Ishikawa (cell line): ENCODE measurements at regions not wholly inside any gene's neighbourhood (a gene's known extent, or its start where the extent isn't known, plus 50 kb on each side); places are given as distances from the start of the nearest gene placed in this dataset.

Source experiments
- CEBPB ChIP-seq: IDR thresholded peaks from 2 replicates; pipeline ENCODE4 v1.6.1; 2012
- CREB1 ChIP-seq: IDR thresholded peaks from 2 replicates; pipeline ENCODE4 v1.6.1; 2012; ENCODE audit warnings: low read depth
- EGR1 ChIP-seq: IDR thresholded peaks from 2 replicates; pipeline ENCODE4 v1.6.1; 2012
- EP300 ChIP-seq: IDR thresholded peaks from 2 replicates; pipeline ENCODE4 v1.6.1; 2012; ENCODE audit warnings: borderline replicate concordance
- FOXM1 ChIP-seq: IDR thresholded peaks from 2 replicates; pipeline ENCODE4 v1.6.1; 2012; ENCODE audit warnings: low read depth, borderline replicate concordance
- MAX ChIP-seq: IDR thresholded peaks from 2 replicates; pipeline ENCODE4 v1.6.1; 2012
- NFIC ChIP-seq: IDR thresholded peaks from 2 replicates; pipeline ENCODE4 v1.6.1; 2012
- RAD21 ChIP-seq: IDR thresholded peaks from 2 replicates; pipeline ENCODE4 v1.6.1; 2012; ENCODE audit warnings: low read depth
- REST ChIP-seq: IDR thresholded peaks from 2 replicates; pipeline ENCODE4 v1.6.1; 2012; ENCODE audit warnings: low read depth, mild to moderate bottlenecking
- TAF1 ChIP-seq: IDR thresholded peaks from 2 replicates; pipeline ENCODE4 v1.6.1; 2012; ENCODE audit warnings: low read depth, mild to moderate bottlenecking
- TCF12 ChIP-seq: IDR thresholded peaks from 2 replicates; pipeline ENCODE4 v1.6.1; 2012; ENCODE audit warnings: low read depth
- TEAD4 ChIP-seq: IDR thresholded peaks from 2 replicates; pipeline ENCODE4 v1.6.1; 2012
- USF1 ChIP-seq: IDR thresholded peaks from 2 replicates; pipeline ENCODE4 v1.6.1; 2012
- YY1 ChIP-seq: IDR thresholded peaks from 2 replicates; pipeline ENCODE4 v1.6.1; 2012; ENCODE audit warnings: low read depth
- ZBTB7A ChIP-seq: IDR thresholded peaks from 2 replicates; pipeline ENCODE4 v1.6.1; 2012; ENCODE audit warnings: low read depth

- TF ChIP-seq EGR1 (no peak), TAF1 (no peak), CEBPB (no peak), NFIC (no peak), TCF12 (no peak), TEAD4 (no peak), FOXM1 (no peak), RAD21 (no peak), USF1 (no peak), CREB1 (no peak), MAX (no peak), YY1 (no peak), EP300 (no peak), REST (no peak), ZBTB7A (no peak)
Observed at GRCh38 chr5:53302529-53302928, 177.9 kb upstream of the FST start.

- no peak for TF ChIP-seq TCF12
- TF ChIP-seq EP300: no peak
- TF ChIP-seq CEBPB: no peak
- TF ChIP-seq NFIC: no peak
- TF ChIP-seq YY1: no peak
- no peak for TF ChIP-seq CREB1
Observed at GRCh38 chr5:53303105-53303504, 177.3 kb upstream of the FST start.

GRCh38 chr5:53309653-53310052 is 170.8 kb upstream of the FST start:
- TF ChIP-seq MAX: no peak
- no peak for TF ChIP-seq TEAD4
- no peak for TF ChIP-seq EGR1
- TF ChIP-seq CEBPB: no peak
- no peak for TF ChIP-seq CREB1
- no peak for TF ChIP-seq YY1
- no peak for TF ChIP-seq REST
- no peak for TF ChIP-seq TCF12
- no peak for TF ChIP-seq EP300

- no peak for TF ChIP-seq RAD21
- no peak for TF ChIP-seq EGR1
- TF ChIP-seq CREB1: no peak
- TF ChIP-seq USF1: no peak
- no peak for TF ChIP-seq CEBPB
- no peak for TF ChIP-seq FOXM1
- TF ChIP-seq EP300: no peak
- TF ChIP-seq NFIC: no peak
- no peak for TF ChIP-seq MAX
- no peak for TF ChIP-seq ZBTB7A
- no peak for TF ChIP-seq TCF12
- no peak for TF ChIP-seq YY1
- TF ChIP-seq TEAD4: no peak
- TF ChIP-seq REST: no peak
- no peak for TF ChIP-seq TAF1
Observed at GRCh38 chr5:53311681-53312080, 168.7 kb upstream of the FST start.

- no peak for TF ChIP-seq TCF12
- no peak for TF ChIP-seq ZBTB7A
- no peak for TF ChIP-seq YY1
- no peak for TF ChIP-seq REST
- TF ChIP-seq TAF1: no peak
- TF ChIP-seq USF1: no peak
- no peak for TF ChIP-seq NFIC
- TF ChIP-seq CREB1: no peak
- no peak for TF ChIP-seq EGR1
- no peak for TF ChIP-seq RAD21
- TF ChIP-seq CEBPB: no peak
- no peak for TF ChIP-seq EP300
- no peak for TF ChIP-seq MAX
- TF ChIP-seq FOXM1: no peak
Observed at GRCh38 chr5:53313145-53313544, 167.3 kb upstream of the FST start.
